Heart left ventricle (tissue), 13 donors: ENCODE measurements at regions not wholly inside any gene's neighbourhood (a gene's known extent, or its start where the extent isn't known, plus 50 kb on each side); places are given as distances from the start of the nearest gene placed in this dataset.

ENCODE experiments used
- POLR2A ChIP-seq, 2 donors: fragments of 450-650 bp; IDR thresholded peaks; one replicate each; pipeline ENCODE4 v1.6.1; 2017; ENCODE audit warnings: antibody characterized with exemption in 2 of 2, mild to moderate bottlenecking in 2 of 2, moderate library complexity in 2 of 2
- TF ChIP-seq, protein P1 (sequence below), 12 donors: fragments of 200-600 bp; sonication (generic) in 4 of 12; IDR thresholded peaks; one replicate each; pipeline versions ENCODE4 v1.5.0 to v1.8.0; 2018 to 2022; ENCODE audit warnings: antibody characterized with exemption in 12 of 12, mild to moderate bottlenecking in 5 of 12
- donor health status: ischemic (EF 13 %, LVEDD 7.1; RV severe dilation, severe dysfunction).
- donor health status: DM: no; HTN: yes; CAD: no.
- donor health status: DM: no; HTN: no; CAD: no.
- donor health status: ischemic (EF 25% LVEDD 6.9; RV normal size, moderate dysfunction).
- donor health status: ischemic (EF 25% LVEDD 5.7; RV mildly dilated, moderate dysfunction).
- donor health status: ischemic (EF 35%, LVEDD 5.7; RV mildly dilated, moderate dysfunction).
- donor health status: nonischemic (EF 11% LVEDD 7.7; RV severe dilation, severe dysfunction).
- donor health status: DM: yes; HTN: yes; CAD: no.
- donor health status: PGD.
- donor health status: ischemic (EF 29% LVEDD 5.4; RV normal size, mild dysfunction).
- donor health status: nonischemic (EF 23%, LVEDD 6.1; RV moderate dilation, normal function).

DNA sequence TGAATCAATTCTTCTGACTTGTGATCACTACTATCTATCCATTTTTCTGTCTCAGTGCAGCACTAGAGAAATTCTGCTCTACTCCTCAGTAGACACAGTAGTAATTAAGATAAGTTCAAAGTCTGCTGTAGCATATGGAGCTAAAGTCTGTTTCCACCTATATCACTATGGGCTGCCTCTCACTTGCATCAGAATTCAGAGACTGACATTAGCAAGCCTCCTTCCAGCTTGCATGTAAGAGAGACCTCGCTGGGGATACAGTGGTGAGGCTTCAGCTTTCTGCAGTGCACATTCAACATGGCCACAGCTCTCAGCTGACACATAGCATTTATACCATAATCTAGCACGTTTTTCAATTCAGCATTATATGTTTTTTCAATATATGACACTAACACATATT lies 217.0 kb downstream of the PLOD2 start:
- TF ChIP-seq, protein P1, sequence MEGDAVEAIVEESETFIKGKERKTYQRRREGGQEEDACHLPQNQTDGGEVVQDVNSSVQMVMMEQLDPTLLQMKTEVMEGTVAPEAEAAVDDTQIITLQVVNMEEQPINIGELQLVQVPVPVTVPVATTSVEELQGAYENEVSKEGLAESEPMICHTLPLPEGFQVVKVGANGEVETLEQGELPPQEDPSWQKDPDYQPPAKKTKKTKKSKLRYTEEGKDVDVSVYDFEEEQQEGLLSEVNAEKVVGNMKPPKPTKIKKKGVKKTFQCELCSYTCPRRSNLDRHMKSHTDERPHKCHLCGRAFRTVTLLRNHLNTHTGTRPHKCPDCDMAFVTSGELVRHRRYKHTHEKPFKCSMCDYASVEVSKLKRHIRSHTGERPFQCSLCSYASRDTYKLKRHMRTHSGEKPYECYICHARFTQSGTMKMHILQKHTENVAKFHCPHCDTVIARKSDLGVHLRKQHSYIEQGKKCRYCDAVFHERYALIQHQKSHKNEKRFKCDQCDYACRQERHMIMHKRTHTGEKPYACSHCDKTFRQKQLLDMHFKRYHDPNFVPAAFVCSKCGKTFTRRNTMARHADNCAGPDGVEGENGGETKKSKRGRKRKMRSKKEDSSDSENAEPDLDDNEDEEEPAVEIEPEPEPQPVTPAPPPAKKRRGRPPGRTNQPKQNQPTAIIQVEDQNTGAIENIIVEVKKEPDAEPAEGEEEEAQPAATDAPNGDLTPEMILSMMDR (IDR thresholded peaks at IDR 0.05) = no peak
- no peak for TF ChIP-seq POLR2A (IDR thresholded peaks at IDR 0.05)
